Stimulated activated naive CD4-positive, alpha-beta T cell treated with Interleukin-2 at 50 U/mL for 16 hours (primary cell): ENCODE measurements at regions not wholly inside any gene's neighbourhood (a gene's known extent, or its start where the extent isn't known, plus 50 kb on each side); places are given as distances from the start of the nearest gene placed in this dataset.
"Not testable (repeated sequence)": the region's sequence is repeated elsewhere in the genome, so short reads cannot be mapped to it uniquely, and the experiment has no call there.

Source experiments
- DNase-seq: peaks from one replicate; lab custom pipeline; 2025; lab: John Stamatoyannopoulos, UW

- DNase-seq: no peak
Measured at GRCh38 chr2:238502088-238502810, 75.5 kb downstream of the ASB1 start.

- DNase-seq: no peak
Measured at GRCh38 chr2:238502956-238503791, 76.4 kb downstream of the ASB1 start.

- no peak for DNase-seq
Measured at GRCh38 chr2:238504181-238504931, 77.6 kb downstream of the ASB1 start.

GRCh38 chr2:238505119-238505891 lies 78.6 kb downstream of the ASB1 start:
- DNase-seq: no peak

GRCh38 chr2:238505892-238506280 lies 79.2 kb downstream of the ASB1 start:
- no peak for DNase-seq

GRCh38 chr2:238506371-238507068 lies 79.8 kb downstream of the ASB1 start:
- no peak for DNase-seq

GRCh38 chr2:238507836-238508235 lies 81.1 kb downstream of the ASB1 start:
- no peak for DNase-seq

GRCh38 chr2:238509151-238509835 lies 82.6 kb downstream of the ASB1 start:
- no peak for DNase-seq

GRCh38 chr2:238509903-238510302 lies 83.2 kb downstream of the ASB1 start:
- no peak for DNase-seq

- no peak for DNase-seq
Measured at GRCh38 chr2:238510911-238511613, 84.3 kb downstream of the ASB1 start.

GRCh38 chr2:238511614-238511950 lies 84.9 kb downstream of the ASB1 start:
- DNase-seq: no peak

- DNase-seq: no peak
Measured at GRCh38 chr2:238512247-238512867, 85.6 kb downstream of the ASB1 start.

- no peak for DNase-seq
Measured at GRCh38 chr2:238513346-238513745, 86.6 kb downstream of the ASB1 start.

- not testable (repeated sequence) for DNase-seq
Measured at GRCh38 chr2:238514024-238514423, 87.3 kb downstream of the ASB1 start.

- no peak for DNase-seq
Measured at GRCh38 chr2:238515377-238515776, 88.7 kb downstream of the ASB1 start.

- no peak for DNase-seq
Measured at GRCh38 chr2:238517209-238517608, 90.5 kb downstream of the ASB1 start.

- no peak for DNase-seq
Measured at GRCh38 chr2:238518172-238518820, 91.6 kb downstream of the ASB1 start.

- DNase-seq: no peak
Measured at GRCh38 chr2:238518821-238519186, 92.1 kb downstream of the ASB1 start.

GRCh38 chr2:238520359-238520886 lies 93.7 kb downstream of the ASB1 start:
- DNase-seq: no peak
